Thoracic aorta (tissue), 2 donors: ENCODE measurements at regions not wholly inside any gene's neighbourhood (a gene's known extent, or its start where the extent isn't known, plus 50 kb on each side); places are given as distances from the start of the nearest gene placed in this dataset.
A peak's percentile ranks its signal among the peaks of the same experiment; 100 is the strongest.

ENCODE experiments used
- ATAC-seq: fragments of 150-250 bp; one replicate; pipeline ENCODE4 v1.8.0; 2017; ENCODE audit warnings: low read depth; ENCODE audit not compliant: insufficient number of reproducible peaks, low FRiP score
- DNase-seq: peaks from one replicate; pipeline ENCODE4 v3.0.0-alpha.2; 2020; ENCODE audit warnings: low spot score
- H3K27ac ChIP-seq, 2 donors: fragments of 200-600 bp; sonication (generic); 1 replicate in 1 of 2; 2 replicates in 1 of 2; pipeline ENCODE4 v1.5.1; 2016; ENCODE audit warnings: mild to moderate bottlenecking in 2 of 2, moderate library complexity in 2 of 2
- H3K27me3 ChIP-seq: fragments of 200-600 bp; sonication (generic); replicated peaks from 2 replicates; pipeline ENCODE4 v1.6.0; 2016; ENCODE audit warnings: mild to moderate bottlenecking; ENCODE audit not compliant: insufficient read depth
- H3K36me3 ChIP-seq: fragments of 200-600 bp; sonication (generic); one replicate; pipeline ENCODE4 v1.5.1; 2016
- H3K4me1 ChIP-seq, 2 donors: fragments of 200-600 bp; sonication (generic); 1 replicate in 1 of 2; 2 replicates in 1 of 2; pipeline versions ENCODE4 v1.5.1 to v1.6.0; 2016; ENCODE audit warnings: low read depth in 2 of 2, mild to moderate bottlenecking in 1 of 2; ENCODE audit not compliant: control insufficient read depth in 1 of 2
- H3K4me3 ChIP-seq: fragments of 200-600 bp; sonication (generic); 2 replicates; pipeline ENCODE4 v1.5.1; 2016; ENCODE audit warnings: mild to moderate bottlenecking
- H3K9me3 ChIP-seq: fragments of 200-600 bp; sonication (generic); 2 replicates; pipeline ENCODE4 v1.5.1; 2016
- CTCF ChIP-seq: fragments of 200-600 bp; sonication (generic); IDR thresholded peaks from one replicate; pipeline ENCODE4 v1.5.1; 2019; ENCODE audit warnings: antibody characterized with exemption

- DNase-seq = no peak
- TF ChIP-seq CTCF = no peak
- no peak for ATAC-seq
- Histone ChIP-seq H3K4me1 (peaks cover 0 to 15% of the 10 kb centered on the region in 2 donors), H3K27ac (no peak overlapping the region), H3K27me3 (no peaks in the 10 kb centered on the region), H3K36me3 (no peaks in the 10 kb centered on the region), H3K9me3 (no peaks in the 10 kb centered on the region), H3K4me3 (no peak overlapping the region)
Measured at GRCh38 chr6:170149681-170150589, 140.9 kb downstream of the DLL1 start.

DNA sequence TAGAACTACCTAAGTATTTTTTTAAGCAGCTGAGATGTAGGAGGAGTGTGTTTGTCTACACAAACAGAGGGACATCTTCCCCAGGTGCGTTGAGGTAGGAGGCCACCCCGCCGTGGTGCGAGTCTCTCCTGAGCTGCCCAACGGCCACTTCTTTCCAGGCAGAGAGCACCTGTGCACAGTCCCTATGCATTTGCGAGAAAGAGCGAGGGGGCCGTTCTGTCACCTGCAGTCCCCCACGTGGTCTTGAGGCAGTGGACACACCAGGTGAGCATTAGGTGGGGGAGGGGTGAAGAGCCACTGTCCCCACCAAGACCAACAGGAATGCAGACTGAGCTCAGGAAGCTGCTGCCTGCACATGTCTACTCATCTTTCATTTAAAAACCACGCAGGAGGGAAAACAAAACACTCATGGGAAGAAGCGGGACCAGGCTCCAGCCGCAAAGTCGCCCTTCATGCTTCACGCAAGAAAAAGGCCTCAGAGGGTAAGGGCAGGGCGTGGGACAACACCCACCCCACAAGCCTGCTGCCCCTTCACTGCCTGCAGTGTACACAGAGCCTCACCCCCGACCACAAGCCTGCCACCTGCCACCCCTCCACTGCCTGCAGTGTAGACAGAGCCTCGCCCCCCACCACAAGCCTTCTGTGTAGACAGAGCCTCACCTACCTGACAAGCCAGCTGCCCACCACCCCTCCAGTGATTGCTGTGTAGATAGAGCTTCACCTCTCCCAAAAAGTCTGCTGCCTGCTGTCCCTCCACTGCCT is 142.0 kb downstream of the DLL1 start:
- DNase-seq (no peak), ATAC-seq (no peak)
- no peak overlapping the region for H3K4me3 ChIP-seq
- no peaks in the 10 kb centered on the region for H3K9me3 ChIP-seq
- no peaks in the 10 kb centered on the region for H3K27me3 ChIP-seq
- no peaks in the 10 kb centered on the region for H3K36me3 ChIP-seq
- TF ChIP-seq CTCF = no peak
- H3K4me1 ChIP-seq = peaks cover 0 to 15% of the 10 kb centered on the region in 2 donors
- H3K27ac ChIP-seq = no peak overlapping the region

DNA sequence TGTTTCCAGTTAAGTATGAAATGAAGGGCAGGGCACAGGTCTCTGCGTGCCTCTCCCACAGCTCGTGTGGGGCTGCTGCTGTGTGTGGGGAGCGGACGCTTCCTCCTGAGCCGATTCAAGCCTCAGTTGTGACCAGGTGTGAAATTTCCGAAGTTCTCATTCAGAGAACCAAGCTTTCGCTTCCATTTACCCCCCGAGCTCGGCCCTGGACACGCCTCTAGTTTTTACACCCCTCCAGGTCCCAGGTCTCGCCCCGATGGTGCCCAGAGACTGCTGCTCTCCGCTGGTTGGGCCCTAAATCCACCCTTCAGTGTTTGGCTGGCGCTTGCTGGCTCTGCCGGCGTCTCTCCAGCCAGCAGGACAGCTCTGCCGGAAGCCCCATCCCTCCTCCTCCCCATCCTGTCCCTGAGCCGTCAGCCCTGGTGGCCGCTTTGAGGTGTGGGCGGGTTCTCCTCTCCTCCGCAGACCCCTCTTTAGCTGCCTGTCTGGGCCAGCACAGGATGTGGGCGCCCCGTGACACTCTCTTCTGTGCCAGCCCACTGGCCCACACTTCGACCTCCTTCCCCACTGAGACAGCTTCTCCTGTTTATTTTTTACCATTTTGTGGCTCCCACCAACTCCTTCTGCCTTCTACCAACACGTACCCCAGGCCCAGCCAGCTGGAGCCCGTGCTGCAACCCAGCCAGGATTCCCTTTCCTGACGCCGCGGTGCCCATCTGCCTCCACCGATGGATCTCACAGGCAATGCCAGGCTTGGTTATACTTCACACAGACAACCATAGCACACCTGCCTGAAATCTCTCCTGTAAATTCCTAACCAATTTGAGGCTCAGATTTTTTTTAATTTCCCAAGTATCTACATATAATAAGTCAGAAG is 142.8 kb downstream of the DLL1 start:
- ATAC-seq = no peak
- Histone ChIP-seq H3K36me3 (no peaks in the 10 kb centered on the region), H3K4me3 (no peak overlapping the region), H3K4me1 (peaks cover 0 to 15% of the 10 kb centered on the region in 2 donors), H3K9me3 (no peaks in the 10 kb centered on the region), H3K27ac (peak overlapping the region in 1 of 2 donors; percentile 11), H3K27me3 (no peaks in the 10 kb centered on the region)
- no peak for TF ChIP-seq CTCF
- DNase-seq = no peak

DNA sequence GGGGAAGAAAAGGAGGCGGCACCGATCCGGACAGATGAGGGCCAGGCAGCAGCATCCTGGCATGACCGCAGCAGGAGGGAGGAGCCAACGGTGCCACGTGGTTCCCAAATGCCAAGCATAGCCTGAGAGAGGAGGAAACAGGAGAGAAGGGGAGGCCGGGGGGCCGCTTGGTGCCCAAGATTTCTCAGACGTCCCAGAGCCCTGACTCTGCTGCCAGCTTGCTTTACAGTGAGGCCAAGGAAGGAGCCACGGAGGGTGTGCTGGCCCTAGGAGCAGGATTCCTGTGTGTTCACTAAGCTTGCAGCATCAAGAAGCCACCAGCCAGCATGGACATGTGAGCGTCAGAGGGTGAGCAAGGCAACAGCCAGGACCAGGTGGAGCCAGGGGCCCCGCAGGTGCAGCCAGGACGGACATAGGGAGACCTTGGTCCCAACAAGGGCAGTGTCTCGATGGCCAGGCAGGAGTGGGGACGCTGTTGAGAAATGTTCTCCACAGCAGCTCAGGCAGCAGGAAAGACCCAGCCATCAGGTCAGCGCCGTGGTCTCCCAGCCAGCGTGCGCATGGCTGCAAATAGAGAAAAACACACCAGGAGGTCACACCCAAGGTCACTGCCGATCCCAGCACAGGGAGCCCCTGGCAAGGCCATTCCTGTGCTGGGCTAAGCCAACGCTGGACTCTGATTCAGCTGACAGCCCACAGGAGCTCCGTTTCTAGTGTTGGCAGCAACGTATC is 143.7 kb downstream of the DLL1 start:
- Histone ChIP-seq H3K9me3 (no peaks in the 10 kb centered on the region), H3K27ac (peak overlapping the region in 1 of 2 donors; percentile 11), H3K4me3 (peak overlapping the region; percentile 10), H3K4me1 (peaks cover 0 to 15% of the 10 kb centered on the region in 2 donors), H3K36me3 (no peaks in the 10 kb centered on the region), H3K27me3 (no peaks in the 10 kb centered on the region)
- no peak for TF ChIP-seq CTCF
- ATAC-seq = no peak
- DNase-seq = no peak
